Cerebellar nuclear complex (tissue), 1 donor: ENCODE measurements at regions not wholly inside any gene's neighbourhood (a gene's known extent, or its start where the extent isn't known, plus 50 kb on each side); places are given as distances from the start of the nearest gene placed in this dataset.

ENCODE experiments used
- DNase-seq, 2 experiments: peaks; one replicate each; lab custom pipeline; 2025; lab: John Stamatoyannopoulos, UW

GRCh38 chr6:12423832-12424231, 133.7 kb downstream of the EDN1 start:
- DNase-seq, result no peak

GRCh38 chr6:12426121-12426520, 136.0 kb downstream of the EDN1 start:
- DNase-seq, result no peak

- no peak for DNase-seq
Measured at GRCh38 chr6:12431023-12431422, 140.9 kb downstream of the EDN1 start.

GRCh38 chr6:12436224-12436623, 146.1 kb downstream of the EDN1 start:
- no peak for DNase-seq

GRCh38 chr6:12436683-12437082, 146.5 kb downstream of the EDN1 start:
- DNase-seq, result no peak

- DNase-seq, result no peak
Measured at GRCh38 chr6:12439296-12439695, 149.1 kb downstream of the EDN1 start.

- no peak for DNase-seq
Measured at GRCh38 chr6:12440981-12441380, 150.8 kb downstream of the EDN1 start.

GRCh38 chr6:12442455-12442854, 152.3 kb downstream of the EDN1 start:
- no peak for DNase-seq

- DNase-seq, result no peak
Measured at GRCh38 chr6:12446394-12446793, 156.2 kb downstream of the EDN1 start.

- DNase-seq, result no peak
Measured at GRCh38 chr6:12449447-12449846, 159.3 kb downstream of the EDN1 start.

GRCh38 chr6:12450467-12450866, 160.3 kb downstream of the EDN1 start:
- no peak for DNase-seq

GRCh38 chr6:12456343-12456742, 166.2 kb downstream of the EDN1 start:
- DNase-seq, result no peak

GRCh38 chr6:12457094-12457493, 166.9 kb downstream of the EDN1 start:
- no peak for DNase-seq

- no peak for DNase-seq
Measured at GRCh38 chr6:12458558-12458957, 168.4 kb downstream of the EDN1 start.

- DNase-seq, result no peak
Measured at GRCh38 chr6:12459945-12460661, 169.9 kb downstream of the EDN1 start.

- DNase-seq, result no peak
Measured at GRCh38 chr6:12467706-12468670, 177.8 kb downstream of the EDN1 start.

GRCh38 chr6:12472601-12473038, 182.5 kb downstream of the EDN1 start:
- DNase-seq, result no peak

GRCh38 chr6:12473494-12473893, 183.3 kb downstream of the EDN1 start:
- DNase-seq, result no peak

GRCh38 chr6:12474167-12475140, 184.3 kb downstream of the EDN1 start:
- no peak for DNase-seq

GRCh38 chr6:12476484-12476883, 186.3 kb downstream of the EDN1 start:
- no peak for DNase-seq

- no peak for DNase-seq
Measured at GRCh38 chr6:12477616-12478015, 187.5 kb downstream of the EDN1 start.

GRCh38 chr6:12478921-12479320, 188.8 kb downstream of the EDN1 start:
- no peak for DNase-seq
